GM18511 (cell line): ENCODE measurements at regions not wholly inside any gene's neighbourhood (a gene's known extent, or its start where the extent isn't known, plus 50 kb on each side); places are given as distances from the start of the nearest gene placed in this dataset.
"Not testable (repeated sequence)": the region's sequence is repeated elsewhere in the genome, so short reads cannot be mapped to it uniquely, and the experiment has no call there.

ENCODE experiments used
- ATAC-seq: cut with Tn5 transposase; IDR thresholded peaks from one replicate; pipeline ENCODE4 v1.9.1; 2021; ENCODE audit warnings: mild to moderate bottlenecking, moderate library complexity; ENCODE audit not compliant: unreplicated experiment

- no peak for ATAC-seq
Measured at GRCh38 chr10:65787571-65787970, 1138.3 kb upstream of the LRRTM3 start.

GRCh38 chr10:65788271-65788670, 1137.6 kb upstream of the LRRTM3 start:
- ATAC-seq = no peak

- ATAC-seq = no peak
Measured at GRCh38 chr10:65791979-65792378, 1133.9 kb upstream of the LRRTM3 start.

GRCh38 chr10:65793738-65794425, 1132.0 kb upstream of the LRRTM3 start:
- no peak for ATAC-seq

- not testable (repeated sequence) for ATAC-seq
Measured at GRCh38 chr10:65794861-65795260, 1131.0 kb upstream of the LRRTM3 start.

- ATAC-seq = no peak
Measured at GRCh38 chr10:65796472-65796871, 1129.4 kb upstream of the LRRTM3 start.

- ATAC-seq = no peak
Measured at GRCh38 chr10:65798133-65798532, 1127.7 kb upstream of the LRRTM3 start.

- no peak for ATAC-seq
Measured at GRCh38 chr10:65802391-65802790, 1123.4 kb upstream of the LRRTM3 start.

GRCh38 chr10:65805511-65805910, 1120.3 kb upstream of the LRRTM3 start:
- ATAC-seq = no peak

GRCh38 chr10:65805993-65806392, 1119.8 kb upstream of the LRRTM3 start:
- ATAC-seq = no peak

GRCh38 chr10:65808687-65809333, 1117.0 kb upstream of the LRRTM3 start:
- no peak for ATAC-seq

- no peak for ATAC-seq
Measured at GRCh38 chr10:65811931-65812525, 1113.8 kb upstream of the LRRTM3 start.

GRCh38 chr10:65816536-65816935, 1109.3 kb upstream of the LRRTM3 start:
- no peak for ATAC-seq

- no peak for ATAC-seq
Measured at GRCh38 chr10:65818990-65819389, 1106.8 kb upstream of the LRRTM3 start.

- ATAC-seq = no peak
Measured at GRCh38 chr10:65827359-65827758, 1098.5 kb upstream of the LRRTM3 start.

GRCh38 chr10:65838811-65839210, 1087.0 kb upstream of the LRRTM3 start:
- no peak for ATAC-seq

- no peak for ATAC-seq
Measured at GRCh38 chr10:65843203-65843602, 1082.6 kb upstream of the LRRTM3 start.

- no peak for ATAC-seq
Measured at GRCh38 chr10:65845916-65846315, 1079.9 kb upstream of the LRRTM3 start.

GRCh38 chr10:65846541-65846940, 1079.3 kb upstream of the LRRTM3 start:
- no peak for ATAC-seq

- ATAC-seq = no peak
Measured at GRCh38 chr10:65846949-65847348, 1078.9 kb upstream of the LRRTM3 start.

GRCh38 chr10:65847436-65848230, 1078.2 kb upstream of the LRRTM3 start:
- ATAC-seq = no peak
